COLO668 (cell line): ENCODE measurements at regions not wholly inside any gene's neighbourhood (a gene's known extent, or its start where the extent isn't known, plus 50 kb on each side); places are given as distances from the start of the nearest gene placed in this dataset.
"Not testable (repeated sequence)": the region's sequence is repeated elsewhere in the genome, so short reads cannot be mapped to it uniquely, and the experiment has no call there.

Experiments used
- DNase-seq: peaks from one replicate; lab custom pipeline; 2025; ENCODE audit not compliant: unreplicated experiment; lab: John Stamatoyannopoulos, UW

GRCh38 chr4:12005471-12005870 is 576.8 kb upstream of the HS3ST1 start:
- DNase-seq: no peak

- not testable (repeated sequence) for DNase-seq
Measured at GRCh38 chr4:11996581-11996980, 567.9 kb upstream of the HS3ST1 start.

- no peak for DNase-seq
Measured at GRCh38 chr4:11976726-11977263, 548.1 kb upstream of the HS3ST1 start.

GRCh38 chr4:11973270-11973669 is 544.6 kb upstream of the HS3ST1 start:
- DNase-seq: no peak

GRCh38 chr4:11970754-11971153 is 542.1 kb upstream of the HS3ST1 start:
- no peak for DNase-seq

- DNase-seq: no peak
Measured at GRCh38 chr4:11966782-11967181, 538.1 kb upstream of the HS3ST1 start.

GRCh38 chr4:11954093-11954492 is 525.4 kb upstream of the HS3ST1 start:
- no peak for DNase-seq

GRCh38 chr4:11949355-11949754 is 520.7 kb upstream of the HS3ST1 start:
- DNase-seq: no peak

GRCh38 chr4:11947629-11948028 is 518.9 kb upstream of the HS3ST1 start:
- DNase-seq: not testable (repeated sequence)

GRCh38 chr4:11937941-11938340 is 509.2 kb upstream of the HS3ST1 start:
- no peak for DNase-seq

- DNase-seq: no peak
Measured at GRCh38 chr4:11931266-11931820, 502.6 kb upstream of the HS3ST1 start.

- no peak for DNase-seq
Measured at GRCh38 chr4:11929080-11929479, 500.4 kb upstream of the HS3ST1 start.

- DNase-seq: no peak
Measured at GRCh38 chr4:11919316-11919715, 490.6 kb upstream of the HS3ST1 start.

GRCh38 chr4:11914406-11914805 is 485.7 kb upstream of the HS3ST1 start:
- no peak for DNase-seq

GRCh38 chr4:11912886-11913285 is 484.2 kb upstream of the HS3ST1 start:
- DNase-seq: no peak

- DNase-seq: no peak
Measured at GRCh38 chr4:11910812-11911211, 482.1 kb upstream of the HS3ST1 start.

- DNase-seq: no peak
Measured at GRCh38 chr4:11908712-11909111, 480.0 kb upstream of the HS3ST1 start.

GRCh38 chr4:11908205-11908604 is 479.5 kb upstream of the HS3ST1 start:
- DNase-seq: no peak

GRCh38 chr4:11904846-11905739 is 476.4 kb upstream of the HS3ST1 start:
- DNase-seq: no peak

- DNase-seq: no peak
Measured at GRCh38 chr4:11904117-11904535, 475.4 kb upstream of the HS3ST1 start.

- no peak for DNase-seq
Measured at GRCh38 chr4:11901089-11901488, 472.4 kb upstream of the HS3ST1 start.

- DNase-seq: no peak
Measured at GRCh38 chr4:11900359-11900758, 471.7 kb upstream of the HS3ST1 start.
